PC-3 (cell line): ENCODE measurements at regions not wholly inside any gene's neighbourhood (a gene's known extent, or its start where the extent isn't known, plus 50 kb on each side); places are given as distances from the start of the nearest gene placed in this dataset.

Experiments used
- ATAC-seq: fragments of 200-7000 bp; cut with Tn5 transposase; 2 replicates; pipeline ENCODE4 v1.9.1; 2020; ENCODE audit warnings: mild to moderate bottlenecking, moderate library complexity
- BruUV-seq: library from RNA; stranded (reverse); fragments of 400-500 nt; replicated peaks from 2 replicates; lab custom pipeline; 2021; lab: Mats Ljungman, UMichigan
- CTCF ChIA-PET: fragments of 300-600 bp; sonication (Branson Sonifier 250); formaldehyde crosslinking; loops from one replicate; lab custom pipeline; 2022; ENCODE audit warnings: antibody characterized with exemption; lab: Charles Lee
- POLR2A ChIA-PET: fragments of 300-600 bp; sonication (Branson Sonifier 250); formaldehyde crosslinking; loops from one replicate; lab custom pipeline; 2022; ENCODE audit warnings: antibody characterized with exemption; ENCODE audit not compliant: unreplicated experiment; lab: Charles Lee
- DNase-seq: peaks from one replicate; pipeline ENCODE4 v3.0.0-alpha.2; 2015
- H2AFZ ChIP-seq: fragments of 300-600 bp; sonication (generic); 2 replicates; pipeline ENCODE4 v1.6.0; 2016; ENCODE audit warnings: antibody characterized with exemption, low read length
- H3F3A ChIP-seq: fragments of 300-600 bp; sonication (generic); one replicate; pipeline ENCODE4 v1.6.0; 2017; ENCODE audit warnings: antibody characterized with exemption, low read length, control low read depth, mild to moderate bottlenecking; ENCODE audit not compliant: unreplicated experiment
- H3K27ac ChIP-seq: fragments of 300-600 bp; sonication (generic); 2 replicates; pipeline ENCODE4 v1.5.1; 2016; ENCODE audit warnings: mild to moderate bottlenecking, low read length
- H3K27me3 ChIP-seq: fragments of 300-600 bp; sonication (generic); 2 replicates; pipeline ENCODE4 v1.6.1; 2016; ENCODE audit warnings: low read length, mixed read lengths
- H3K36me3 ChIP-seq: fragments of 300-600 bp; sonication (generic); 2 replicates; pipeline ENCODE4 v1.6.1; 2016; ENCODE audit warnings: low read depth, mixed run types, low read length, mixed read lengths
- H3K4me1 ChIP-seq: fragments of 300-600 bp; sonication (generic); 2 replicates; pipeline ENCODE4 v1.5.1; 2016; ENCODE audit warnings: low read length; ENCODE audit not compliant: insufficient read depth
- H3K4me2 ChIP-seq: fragments of 300-600 bp; sonication (generic); 2 replicates; pipeline ENCODE4 v1.6.0; 2016; ENCODE audit warnings: low read length
- H3K4me3 ChIP-seq: fragments of 300-600 bp; sonication (generic); 2 replicates; pipeline ENCODE4 v1.5.1; 2016; ENCODE audit warnings: mild to moderate bottlenecking, low read length, mixed read lengths
- H3K79me2 ChIP-seq: fragments of 300-600 bp; sonication (generic); 2 replicates; pipeline ENCODE4 v1.6.1; 2017; ENCODE audit warnings: low read length, mixed read lengths
- H3K9ac ChIP-seq: fragments of 300-600 bp; sonication (generic); 2 replicates; pipeline ENCODE4 v1.6.0; 2016; ENCODE audit warnings: mild to moderate bottlenecking, low read length
- H3K9me2 ChIP-seq: fragments of 300-600 bp; sonication (generic); replicated peaks from 2 replicates; pipeline ENCODE4 v1.6.1; 2016; ENCODE audit warnings: mixed run types, low read length, mixed read lengths
- H3K9me3 ChIP-seq: fragments of 300-600 bp; sonication (generic); 2 replicates; pipeline ENCODE4 v1.6.1; 2016; ENCODE audit warnings: low read length, mixed read lengths
- H4K20me1 ChIP-seq: fragments of 300-600 bp; sonication (generic); 2 replicates; pipeline ENCODE4 v1.6.1; 2016; ENCODE audit warnings: low read length, mixed read lengths
- EZH2 ChIP-seq: fragments of 300-600 bp; sonication (generic); IDR thresholded peaks from one replicate; pipeline ENCODE4 v1.6.1; 2017; ENCODE audit warnings: antibody characterized with exemption, mild to moderate bottlenecking, low read length; ENCODE audit not compliant: unreplicated experiment
- EZH2phosphoT487 ChIP-seq: fragments of 300-600 bp; sonication (generic); IDR thresholded peaks from 2 replicates; pipeline ENCODE4 v1.6.1; 2018; ENCODE audit warnings: mild to moderate bottlenecking, antibody characterized with exemption, low read length, borderline replicate concordance
- intact Hi-C: fragments of 100-400 bp; cut with micrococcal nuclease; formaldehyde crosslinking; loops from 2 replicates; pipeline ENCODE4 v1.9.0; 2023
- TF ChIP-seq, protein P1 (sequence below): fragments of 300-600 bp; sonication (generic); conservative IDR thresholded peaks from 2 replicates; pipeline ENCODE4 v1.5.1; 2017; ENCODE audit warnings: antibody characterized with exemption, low read depth, mild to moderate bottlenecking, low read length

- intact Hi-C loops = no loop called here
- DNase-seq = no peak
- H3K4me1 ChIP-seq = peaks cover 18% of the 10 kb centered on the region
- H3K4me2 ChIP-seq = no peak overlapping the region
- no peaks in the 10 kb centered on the region for H4K20me1 ChIP-seq
- H3K9me3 ChIP-seq = no peaks in the 10 kb centered on the region
- ChIA-PET CTCF (no interaction called here), POLR2A (interaction anchor here (0.6 kb wide), 1 partner anchor 1083 kb away, joined by 4 read pairs; no protein-coding TSS in a partner anchor)
- H3K9ac ChIP-seq = no peak overlapping the region
- H3K9me2 ChIP-seq = no peaks in the 10 kb centered on the region
- no peak overlapping the region for H2AFZ ChIP-seq
- no peaks in the 10 kb centered on the region for H3K79me2 ChIP-seq
- H3K27me3 ChIP-seq = no peaks in the 10 kb centered on the region
- H3K27ac ChIP-seq = no peak overlapping the region
- H3K4me3 ChIP-seq = no peak overlapping the region
- ATAC-seq = no peak
- peaks cover 10% of the 10 kb centered on the region for H3F3A ChIP-seq
- no TSS peak for BruUV-seq
- TF ChIP-seq, protein P1, sequence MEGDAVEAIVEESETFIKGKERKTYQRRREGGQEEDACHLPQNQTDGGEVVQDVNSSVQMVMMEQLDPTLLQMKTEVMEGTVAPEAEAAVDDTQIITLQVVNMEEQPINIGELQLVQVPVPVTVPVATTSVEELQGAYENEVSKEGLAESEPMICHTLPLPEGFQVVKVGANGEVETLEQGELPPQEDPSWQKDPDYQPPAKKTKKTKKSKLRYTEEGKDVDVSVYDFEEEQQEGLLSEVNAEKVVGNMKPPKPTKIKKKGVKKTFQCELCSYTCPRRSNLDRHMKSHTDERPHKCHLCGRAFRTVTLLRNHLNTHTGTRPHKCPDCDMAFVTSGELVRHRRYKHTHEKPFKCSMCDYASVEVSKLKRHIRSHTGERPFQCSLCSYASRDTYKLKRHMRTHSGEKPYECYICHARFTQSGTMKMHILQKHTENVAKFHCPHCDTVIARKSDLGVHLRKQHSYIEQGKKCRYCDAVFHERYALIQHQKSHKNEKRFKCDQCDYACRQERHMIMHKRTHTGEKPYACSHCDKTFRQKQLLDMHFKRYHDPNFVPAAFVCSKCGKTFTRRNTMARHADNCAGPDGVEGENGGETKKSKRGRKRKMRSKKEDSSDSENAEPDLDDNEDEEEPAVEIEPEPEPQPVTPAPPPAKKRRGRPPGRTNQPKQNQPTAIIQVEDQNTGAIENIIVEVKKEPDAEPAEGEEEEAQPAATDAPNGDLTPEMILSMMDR = no peak
- TF ChIP-seq EZH2 = no peak
- TF ChIP-seq EZH2phosphoT487 = no peak
- H3K36me3 ChIP-seq = no peaks in the 10 kb centered on the region
Measured at GRCh38 chr17:56694825-56695224, 101.3 kb downstream of the NOG start.

DNA sequence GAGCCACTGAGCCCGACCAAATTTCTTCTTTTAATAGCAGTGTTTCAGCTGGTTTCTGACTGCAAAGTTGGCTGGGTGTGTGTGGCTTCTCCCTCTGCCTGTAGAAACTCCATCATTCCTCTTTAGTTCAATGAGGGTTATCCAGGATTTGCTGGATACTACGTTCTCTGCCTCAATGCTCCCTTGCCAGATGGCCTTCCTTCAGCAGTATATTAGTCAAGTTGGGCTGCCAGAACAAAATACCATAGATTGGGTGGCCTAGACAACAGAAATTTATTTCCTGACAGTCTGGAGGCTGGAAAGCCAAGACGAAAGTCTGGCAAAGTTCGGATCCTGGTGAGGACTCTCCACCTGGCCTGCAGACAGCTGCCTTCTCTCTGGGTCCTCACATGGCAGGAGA, 103.7 kb downstream of the NOG start:
- Histone ChIP-seq H3K4me2 (no peak overlapping the region), H3K9ac (no peak overlapping the region), H2AFZ (no peak overlapping the region), H3K27me3 (no peaks in the 10 kb centered on the region), H3K9me3 (no peaks in the 10 kb centered on the region), H4K20me1 (no peaks in the 10 kb centered on the region), H3K9me2 (no peaks in the 10 kb centered on the region), H3K36me3 (no peaks in the 10 kb centered on the region), H3K4me3 (no peak overlapping the region), H3K27ac (no peak overlapping the region), H3K4me1 (peaks cover 23% of the 10 kb centered on the region), H3K79me2 (no peaks in the 10 kb centered on the region), H3F3A (peaks cover 10% of the 10 kb centered on the region)
- DNase-seq = no peak
- ChIA-PET CTCF (interaction anchor here (0.7 kb wide), 1 partner anchor 40 kb away, joined by 7 read pairs; no protein-coding TSS in a partner anchor), POLR2A (interaction anchor here (0.6 kb wide), 1 partner anchor 102 kb away, joined by 3 read pairs; no protein-coding TSS in a partner anchor)
- intact Hi-C loops = no loop called here
- no TSS peak for BruUV-seq
- ATAC-seq = no peak
- TF ChIP-seq EZH2phosphoT487 = no peak
- no peak for TF ChIP-seq EZH2
- TF ChIP-seq, protein P1 = no peak

DNA sequence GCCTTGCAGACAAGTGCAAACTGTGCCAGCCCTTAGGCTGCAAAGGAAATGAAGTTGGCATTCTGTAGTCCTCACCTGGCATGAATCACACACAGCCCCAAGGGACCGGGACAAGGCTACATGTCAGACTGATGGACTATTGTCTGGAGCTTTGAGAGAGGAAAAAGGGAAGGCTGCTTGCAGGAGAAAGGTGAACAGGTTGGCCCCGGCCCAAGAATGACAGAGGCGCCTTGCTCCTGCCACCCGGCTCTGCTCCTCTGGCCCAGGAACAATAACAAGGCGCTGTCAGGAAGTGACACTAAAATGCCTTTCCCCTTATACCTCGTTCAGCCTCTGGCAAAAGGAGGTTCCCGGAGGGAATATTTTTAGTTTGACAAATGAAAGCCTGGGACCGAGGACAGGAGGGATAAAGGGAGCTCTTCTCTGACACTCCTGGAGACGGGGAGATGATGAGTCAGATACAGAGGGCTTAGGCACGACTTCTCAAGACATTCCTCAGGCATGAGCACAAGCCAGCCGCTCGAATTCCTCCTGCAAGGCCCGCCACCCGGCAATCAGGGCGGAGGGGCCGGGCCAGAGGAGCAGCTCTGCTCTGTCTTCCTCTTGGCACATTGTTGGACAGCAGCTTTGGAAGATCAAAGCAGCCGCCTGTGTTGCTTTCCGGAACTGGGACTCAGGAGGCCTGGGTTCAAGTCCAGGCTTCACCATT, 105.8 kb downstream of the NOG start:
- H3K4me3 ChIP-seq = peak overlapping the region; percentile 46; the same call in 1 of the 2 replicates
- no TSS peak for BruUV-seq
- TF ChIP-seq EZH2 (no peak), EZH2phosphoT487 (0 out of 2 replicates have a peak, but pooled peaks have one; percentile 37)
- TF ChIP-seq, protein P1 = no peak
- peak; percentile 95 for ATAC-seq
- H3F3A ChIP-seq = peaks cover 10% of the 10 kb centered on the region
- peak; percentile 100 for DNase-seq
- no peaks in the 10 kb centered on the region for H4K20me1 ChIP-seq
- peak overlapping the region; percentile 73 for H3K4me2 ChIP-seq
- H3K4me1 ChIP-seq = peaks cover 23% of the 10 kb centered on the region
- no peaks in the 10 kb centered on the region for H3K9me2 ChIP-seq
- no peak overlapping the region; the same call in 1 of the 2 replicates for H2AFZ ChIP-seq
- no peaks in the 10 kb centered on the region for H3K79me2 ChIP-seq
- CTCF ChIA-PET = interaction anchor here (0.5 to 2.0 kb wide), 11 partner anchors 11 to 200 kb away, joined by 3 to 26 read pairs (median 6); partner anchors contain the start of gene NOG
- H3K36me3 ChIP-seq = no peaks in the 10 kb centered on the region
- H3K27me3 ChIP-seq = no peaks in the 10 kb centered on the region
- peak overlapping the region; percentile 36 for H3K9ac ChIP-seq
- intact Hi-C loops = loop anchor here (1.0 to 2.0 kb wide), 7 partner anchors 17 to 104 kb away; no protein-coding TSS in a partner anchor
- POLR2A ChIA-PET = interaction anchor here (0.6 to 1.4 kb wide), 11 partner anchors 16 to 964 kb away, joined by 3 to 11 read pairs (median 3); partner anchors contain the start of gene NOG
- H3K27ac ChIP-seq = peak overlapping the region; percentile 90
- no peaks in the 10 kb centered on the region for H3K9me3 ChIP-seq
